ENCODE measurements at regions not wholly inside any gene's neighbourhood (a gene's known extent, or its start where the extent isn't known, plus 50 kb on each side); places are given as distances from the start of the nearest gene placed in this dataset.

DNA sequence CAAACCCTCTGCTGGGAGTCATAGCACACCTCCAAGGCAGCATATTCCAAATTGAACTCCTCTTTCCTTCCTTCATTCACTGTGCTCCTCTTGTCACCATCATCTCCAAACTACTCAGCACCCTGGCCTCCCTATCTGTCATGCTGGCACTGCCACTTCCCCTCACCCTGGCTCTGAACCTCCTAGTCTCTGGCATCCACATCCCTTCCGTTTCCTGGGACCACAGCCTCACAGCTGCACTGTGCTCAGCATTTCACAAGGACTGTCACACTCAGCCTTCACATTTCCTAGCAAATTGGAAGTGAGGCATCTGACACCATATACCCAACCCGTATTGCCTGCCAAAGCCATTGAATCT, 124.7 kb downstream of the WDR11 start:
- Mint-ChIP-seq H3K4me3 (ENCODE audit: unreplicated experiment) (no peak overlapping the region), H3K9me3 (ENCODE audit: low read depth) (peaks cover 23% of the 10 kb centered on the region), H3K4me1 (ENCODE audit: low read depth) (peaks cover 4% of the 10 kb centered on the region), H3K36me3 (ENCODE audit: low read depth) (peaks cover 5% of the 10 kb centered on the region), H3K27me3 (ENCODE audit: low read depth) (peaks cover 37% of the 10 kb centered on the region), H3K27ac (ENCODE audit: unreplicated experiment) (peak overlapping the region; percentile 4)
- DNase-seq (ENCODE audit: low spot score): no peak
- TF ChIP-seq, protein P1, sequence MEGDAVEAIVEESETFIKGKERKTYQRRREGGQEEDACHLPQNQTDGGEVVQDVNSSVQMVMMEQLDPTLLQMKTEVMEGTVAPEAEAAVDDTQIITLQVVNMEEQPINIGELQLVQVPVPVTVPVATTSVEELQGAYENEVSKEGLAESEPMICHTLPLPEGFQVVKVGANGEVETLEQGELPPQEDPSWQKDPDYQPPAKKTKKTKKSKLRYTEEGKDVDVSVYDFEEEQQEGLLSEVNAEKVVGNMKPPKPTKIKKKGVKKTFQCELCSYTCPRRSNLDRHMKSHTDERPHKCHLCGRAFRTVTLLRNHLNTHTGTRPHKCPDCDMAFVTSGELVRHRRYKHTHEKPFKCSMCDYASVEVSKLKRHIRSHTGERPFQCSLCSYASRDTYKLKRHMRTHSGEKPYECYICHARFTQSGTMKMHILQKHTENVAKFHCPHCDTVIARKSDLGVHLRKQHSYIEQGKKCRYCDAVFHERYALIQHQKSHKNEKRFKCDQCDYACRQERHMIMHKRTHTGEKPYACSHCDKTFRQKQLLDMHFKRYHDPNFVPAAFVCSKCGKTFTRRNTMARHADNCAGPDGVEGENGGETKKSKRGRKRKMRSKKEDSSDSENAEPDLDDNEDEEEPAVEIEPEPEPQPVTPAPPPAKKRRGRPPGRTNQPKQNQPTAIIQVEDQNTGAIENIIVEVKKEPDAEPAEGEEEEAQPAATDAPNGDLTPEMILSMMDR (IDR thresholded peaks at IDR 0.05): no peak

DNA sequence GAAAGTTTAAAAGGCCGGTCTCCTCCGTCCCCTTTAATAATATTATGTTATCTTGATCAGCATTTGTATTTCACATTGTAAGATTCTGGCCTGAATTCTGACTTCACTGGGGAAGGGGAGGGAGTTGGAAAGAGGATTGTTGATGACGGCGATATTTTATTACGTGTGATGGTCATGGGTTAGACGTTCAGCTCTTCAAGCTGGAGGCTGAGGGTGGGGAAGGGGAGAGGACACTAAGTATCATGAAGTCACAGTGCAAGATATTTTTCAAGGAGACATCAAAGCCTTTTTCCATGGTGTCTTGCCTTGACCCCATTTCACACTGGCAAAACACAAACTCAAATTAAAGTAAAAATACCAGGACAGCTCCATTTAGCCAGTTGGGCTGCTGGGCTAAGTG, 126.7 kb downstream of the WDR11 start:
- H3K4me1 Mint-ChIP-seq (ENCODE audit: low read depth): peaks cover 4% of the 10 kb centered on the region
- H3K36me3 Mint-ChIP-seq (ENCODE audit: low read depth): peaks cover 5% of the 10 kb centered on the region

DNA sequence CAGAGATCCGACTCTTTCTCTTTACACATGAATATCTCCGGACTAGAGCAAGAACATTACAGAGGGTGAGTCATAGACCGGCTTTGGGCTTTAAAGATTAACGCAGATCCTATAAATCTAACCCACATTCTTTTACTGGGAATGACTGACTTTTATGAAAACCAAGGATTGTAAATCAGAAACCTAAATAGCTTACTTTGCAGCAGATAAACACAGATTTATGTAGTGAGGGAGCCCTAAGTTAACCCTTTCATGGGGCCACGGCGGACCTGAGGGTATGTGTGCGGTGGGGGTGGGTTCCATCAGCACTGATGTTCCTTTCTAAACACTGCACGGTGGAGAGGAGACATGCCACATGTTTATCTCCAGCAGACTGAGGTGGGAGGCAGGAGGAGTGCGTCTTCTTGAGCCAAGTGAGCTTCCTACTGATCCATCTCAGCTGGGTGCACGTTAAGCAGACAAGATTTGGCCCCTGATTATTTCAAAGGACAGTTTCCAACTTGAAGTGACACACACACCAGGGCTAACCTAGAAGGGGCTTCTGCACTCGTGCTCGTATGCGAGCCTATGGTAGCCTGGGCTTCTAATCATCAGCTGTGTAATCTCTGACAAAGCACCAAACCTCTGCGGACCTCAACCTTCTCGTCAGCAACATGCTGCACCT, 127.6 kb downstream of the WDR11 start:
- Mint-ChIP-seq H3K27ac (ENCODE audit: unreplicated experiment) (no peak overlapping the region), H3K4me1 (ENCODE audit: low read depth) (peaks cover 4% of the 10 kb centered on the region), H3K9me3 (ENCODE audit: low read depth) (peaks cover 21% of the 10 kb centered on the region), H3K4me3 (ENCODE audit: unreplicated experiment) (no peak overlapping the region), H3K27me3 (ENCODE audit: low read depth) (peaks cover 43% of the 10 kb centered on the region), H3K36me3 (ENCODE audit: low read depth) (peaks cover 5% of the 10 kb centered on the region)
- TF ChIP-seq, protein P1 (IDR thresholded peaks at IDR 0.05): no peak
- DNase-seq (ENCODE audit: low spot score): no peak

More for the DNA sequence above, 126.7 kb downstream of the WDR11 start:
- H3K27me3 Mint-ChIP-seq (ENCODE audit: low read depth): peaks cover 43% of the 10 kb centered on the region
- DNase-seq (ENCODE audit: low spot score): no peak
- no peak overlapping the region for H3K27ac Mint-ChIP-seq (ENCODE audit: unreplicated experiment)
- TF ChIP-seq, protein P1 (IDR thresholded peaks at IDR 0.05): no peak
- H3K4me3 Mint-ChIP-seq (ENCODE audit: unreplicated experiment): no peak overlapping the region
- H3K9me3 Mint-ChIP-seq (ENCODE audit: low read depth): peaks cover 23% of the 10 kb centered on the region

DNA sequence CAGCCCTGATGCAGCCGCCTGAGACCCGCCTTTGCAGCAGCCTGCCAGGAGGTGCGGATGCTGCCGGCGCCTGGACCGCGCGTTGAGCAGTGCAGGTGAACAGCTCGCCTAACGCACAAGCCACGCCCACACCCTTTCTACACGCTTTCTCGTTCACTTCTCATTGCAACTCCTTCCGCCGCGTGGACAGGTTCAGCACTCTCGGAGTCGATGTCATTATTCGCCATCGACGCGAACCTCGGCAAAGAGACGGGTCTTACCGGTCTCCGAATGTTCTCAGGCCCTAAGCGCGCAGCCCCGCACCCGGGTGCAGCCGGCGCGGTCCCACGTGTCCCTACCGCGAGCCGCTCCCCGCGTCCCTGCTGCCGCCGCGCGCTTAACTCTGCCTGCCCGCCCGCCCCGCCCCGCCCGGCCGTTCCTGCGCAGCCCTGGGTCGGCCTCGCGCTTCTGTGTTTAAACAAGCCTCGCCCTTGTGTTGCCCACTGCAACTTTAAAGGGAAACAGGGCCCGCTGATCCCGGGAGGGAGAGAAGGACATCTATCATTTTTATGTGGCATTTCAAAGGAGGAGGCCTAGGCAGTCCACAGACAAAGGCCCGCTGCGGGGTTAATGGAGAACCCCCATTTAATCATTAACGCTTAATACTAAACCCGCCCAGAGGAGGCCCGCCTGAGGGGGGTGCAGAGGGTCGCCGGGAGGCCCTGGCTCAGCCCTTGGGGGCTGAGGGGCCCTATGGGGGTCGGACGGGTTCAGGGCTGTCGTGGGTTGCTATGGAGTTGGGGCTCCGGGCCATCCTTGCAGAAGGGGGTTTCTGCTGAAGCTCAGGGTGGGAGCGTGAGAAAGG, 128.5 kb downstream of the WDR11 start:
- Mint-ChIP-seq H3K9me3 (ENCODE audit: low read depth) (peaks cover 11% of the 10 kb centered on the region), H3K36me3 (ENCODE audit: low read depth) (peaks cover 5% of the 10 kb centered on the region), H3K27me3 (ENCODE audit: low read depth) (peaks cover 40% of the 10 kb centered on the region), H3K4me3 (ENCODE audit: unreplicated experiment) (peak overlapping the region; percentile 75), H3K4me1 (ENCODE audit: low read depth) (peaks cover 4% of the 10 kb centered on the region), H3K27ac (ENCODE audit: unreplicated experiment) (no peak overlapping the region)
- DNase-seq (ENCODE audit: low spot score): no peak
- TF ChIP-seq, protein P1 (IDR thresholded peaks at IDR 0.05): no peak

Measured in chondrocyte (in vitro differentiated cells).